AG09309 (cell line): ENCODE measurements at regions not wholly inside any gene's neighbourhood (a gene's known extent, or its start where the extent isn't known, plus 50 kb on each side); places are given as distances from the start of the nearest gene placed in this dataset.

ENCODE experiments used
- DNase-seq: peaks from one replicate; pipeline ENCODE4 v3.0.0-alpha.2; 2010; ENCODE audit warnings: low read depth
- H3K4me3 ChIP-seq: 2 replicates; pipeline ENCODE4 v1.5.1; 2011; ENCODE audit warnings: mild to moderate bottlenecking, low read depth, low read length, moderate library complexity; ENCODE audit not compliant: control insufficient read depth
- TF ChIP-seq, protein P1 (sequence below): IDR thresholded peaks from 2 replicates; pipeline ENCODE4 v1.5.1; 2011; ENCODE audit warnings: mild to moderate bottlenecking, low read depth, low read length, inconsistent platforms; ENCODE audit not compliant: insufficient read depth, control insufficient read depth; ENCODE audit errors: missing control alignments

DNA sequence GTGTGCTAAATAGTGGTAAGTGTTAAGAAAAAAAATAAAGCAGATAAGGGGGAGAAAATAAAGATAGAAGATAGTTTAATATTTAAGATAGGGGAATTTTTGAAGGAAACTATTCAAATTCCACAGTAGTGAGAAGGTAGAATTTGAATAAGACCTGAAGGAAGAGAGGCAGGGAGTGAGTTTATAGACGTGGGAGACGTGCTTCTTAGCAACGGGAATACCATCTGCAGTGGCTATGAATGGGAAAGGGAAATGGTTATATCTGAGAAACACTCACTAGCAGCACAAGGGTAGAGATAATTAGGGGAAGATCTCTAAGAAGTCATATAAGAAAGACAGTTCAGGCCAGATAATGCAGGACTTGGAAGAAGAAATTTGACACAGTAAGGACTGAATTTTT is 854.5 kb upstream of the EPHA5 start:
- H3K4me3 ChIP-seq = no peak overlapping the region
- DNase-seq = no peak
- TF ChIP-seq, protein P1, sequence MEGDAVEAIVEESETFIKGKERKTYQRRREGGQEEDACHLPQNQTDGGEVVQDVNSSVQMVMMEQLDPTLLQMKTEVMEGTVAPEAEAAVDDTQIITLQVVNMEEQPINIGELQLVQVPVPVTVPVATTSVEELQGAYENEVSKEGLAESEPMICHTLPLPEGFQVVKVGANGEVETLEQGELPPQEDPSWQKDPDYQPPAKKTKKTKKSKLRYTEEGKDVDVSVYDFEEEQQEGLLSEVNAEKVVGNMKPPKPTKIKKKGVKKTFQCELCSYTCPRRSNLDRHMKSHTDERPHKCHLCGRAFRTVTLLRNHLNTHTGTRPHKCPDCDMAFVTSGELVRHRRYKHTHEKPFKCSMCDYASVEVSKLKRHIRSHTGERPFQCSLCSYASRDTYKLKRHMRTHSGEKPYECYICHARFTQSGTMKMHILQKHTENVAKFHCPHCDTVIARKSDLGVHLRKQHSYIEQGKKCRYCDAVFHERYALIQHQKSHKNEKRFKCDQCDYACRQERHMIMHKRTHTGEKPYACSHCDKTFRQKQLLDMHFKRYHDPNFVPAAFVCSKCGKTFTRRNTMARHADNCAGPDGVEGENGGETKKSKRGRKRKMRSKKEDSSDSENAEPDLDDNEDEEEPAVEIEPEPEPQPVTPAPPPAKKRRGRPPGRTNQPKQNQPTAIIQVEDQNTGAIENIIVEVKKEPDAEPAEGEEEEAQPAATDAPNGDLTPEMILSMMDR = no peak

GRCh38 chr4:66522244-66522643 is 852.0 kb upstream of the EPHA5 start:
- TF ChIP-seq, protein P1 = no peak
- no peak for DNase-seq
- H3K4me3 ChIP-seq = no peak overlapping the region

DNA sequence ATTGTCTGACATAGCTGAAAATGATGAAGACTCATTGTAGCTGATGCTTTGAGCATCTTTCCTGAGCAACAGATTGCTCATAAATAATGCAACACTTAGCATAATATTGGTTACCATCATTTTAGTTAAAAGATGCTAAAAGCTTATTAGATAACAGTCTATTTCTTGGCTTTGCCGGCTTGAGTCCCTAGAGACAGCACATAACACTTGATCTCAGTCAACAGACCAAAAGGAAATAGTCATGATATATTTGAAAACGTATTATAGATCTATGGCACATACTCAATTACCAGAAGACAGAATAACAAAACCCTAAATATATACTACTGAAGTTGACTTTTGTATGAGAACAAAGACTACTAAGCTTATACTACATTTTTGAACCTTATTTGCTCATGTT is 846.7 kb upstream of the EPHA5 start:
- TF ChIP-seq, protein P1 = no peak
- no peak overlapping the region for H3K4me3 ChIP-seq
- DNase-seq = no peak

GRCh38 chr4:66506985-66507384 is 836.7 kb upstream of the EPHA5 start:
- no peak overlapping the region for H3K4me3 ChIP-seq
- TF ChIP-seq, protein P1 = no peak
- DNase-seq = no peak

DNA sequence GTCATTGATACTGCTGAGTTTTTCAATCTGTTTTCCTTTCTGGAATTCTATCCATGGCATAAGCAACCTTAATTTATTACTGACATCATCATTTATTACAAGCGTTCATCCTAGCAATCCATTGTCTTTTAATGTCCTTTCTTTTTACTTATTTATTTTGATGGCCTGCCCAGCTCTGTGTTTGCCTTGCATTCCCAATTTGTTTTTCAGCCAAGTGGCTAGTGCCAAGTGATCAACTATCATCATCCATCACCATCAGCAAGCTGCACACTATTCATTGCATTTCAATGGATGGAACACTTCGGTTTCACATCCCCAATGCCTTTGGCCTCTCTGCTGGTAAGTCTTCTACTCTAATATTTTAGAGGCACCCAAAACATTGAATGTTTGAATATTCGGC is 831.7 kb upstream of the EPHA5 start:
- no peak for DNase-seq
- no peak overlapping the region for H3K4me3 ChIP-seq
- TF ChIP-seq, protein P1 = no peak

DNA sequence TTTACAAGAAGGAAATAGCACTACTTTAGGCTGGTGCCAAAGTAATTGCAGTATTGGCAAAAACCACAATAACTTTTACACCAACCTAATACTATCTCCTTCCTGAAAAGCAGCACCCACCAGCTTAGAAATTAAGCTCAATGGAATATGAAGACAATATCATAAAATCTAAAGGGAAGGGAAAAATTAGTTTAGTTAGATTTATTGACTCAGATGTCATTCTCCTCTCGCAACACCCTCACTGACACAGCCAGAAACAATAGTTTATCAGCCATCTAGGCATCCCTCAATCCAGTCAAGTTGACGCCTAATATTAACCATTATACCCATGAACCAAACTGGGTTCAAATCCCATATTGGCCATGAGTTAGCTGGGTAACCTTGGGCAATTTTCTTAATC is 820.4 kb upstream of the EPHA5 start:
- no peak overlapping the region for H3K4me3 ChIP-seq
- DNase-seq = no peak
- TF ChIP-seq, protein P1 = no peak
